Hematopoietic multipotent progenitor cell treated with erythropoietin and hydrocortisone succinate and interleukin-3 and kit ligand, for 17 days (in vitro differentiated cells): ENCODE measurements at regions not wholly inside any gene's neighbourhood (a gene's known extent, or its start where the extent isn't known, plus 50 kb on each side); places are given as distances from the start of the nearest gene placed in this dataset.
"Not testable (repeated sequence)": the region's sequence is repeated elsewhere in the genome, so short reads cannot be mapped to it uniquely, and the experiment has no call there.

Experiments used
- DNase-seq: peaks from one replicate; pipeline ENCODE4 v3.0.0-alpha.2; 2015; ENCODE audit warnings: low spot score

DNA sequence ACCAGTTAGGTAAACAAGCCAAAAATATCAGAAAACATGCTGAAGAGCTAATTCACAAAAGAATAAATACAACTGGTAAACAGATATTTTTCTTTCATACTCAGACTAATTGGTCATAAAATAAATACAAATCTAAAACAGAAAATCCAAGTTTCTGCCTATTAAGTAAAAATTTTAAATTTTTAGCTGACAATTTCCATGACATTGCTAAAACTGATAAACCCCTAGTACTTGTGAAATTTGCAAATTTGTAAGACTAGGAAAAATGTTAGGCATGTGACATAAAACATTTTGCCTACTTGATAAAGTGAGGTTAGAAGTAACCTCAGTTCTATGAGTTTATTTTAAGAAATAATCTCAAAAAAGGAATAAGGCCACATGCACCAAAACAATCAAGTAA, 356.1 kb downstream of the LRATD1 start:
- DNase-seq: no peak

DNA sequence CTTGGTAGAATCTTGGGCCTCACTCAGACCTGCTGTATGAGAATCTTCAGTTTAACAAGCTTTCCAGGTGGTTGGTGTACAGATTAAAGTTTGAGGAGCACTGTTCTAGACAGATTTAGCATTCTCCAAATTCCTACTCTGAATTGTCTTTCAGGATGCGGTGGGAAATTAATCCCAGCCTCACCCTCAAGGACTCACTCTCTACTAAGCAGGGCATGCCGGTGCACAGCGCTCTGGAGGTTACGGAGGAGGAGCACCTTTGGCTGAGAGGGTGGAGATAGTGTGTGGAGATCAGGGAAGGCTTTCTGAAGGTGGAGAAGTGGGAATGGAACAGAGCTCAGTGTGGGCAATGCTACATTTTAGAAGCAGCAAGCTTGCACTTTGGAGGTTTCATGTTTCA, 359.2 kb downstream of the LRATD1 start:
- no peak for DNase-seq

DNA sequence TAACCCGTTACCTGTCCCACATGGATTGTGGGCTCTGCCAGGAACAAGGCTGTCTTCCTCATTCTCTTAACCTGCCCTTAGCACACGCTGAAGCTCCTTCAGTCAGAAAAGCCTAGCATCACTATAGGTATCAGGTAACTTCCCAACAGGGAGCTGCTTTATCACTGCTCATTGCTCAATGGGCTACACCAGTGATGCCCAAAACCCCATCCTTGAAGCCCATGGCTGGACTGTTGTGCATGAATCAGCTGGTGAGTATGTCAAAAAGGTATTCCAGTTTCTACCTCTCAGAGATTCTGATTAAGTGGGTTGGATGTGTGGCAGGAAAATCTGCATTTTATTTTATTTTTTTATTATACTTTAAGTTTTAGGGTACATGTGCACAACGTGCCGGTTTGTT, 362.2 kb downstream of the LRATD1 start:
- no peak for DNase-seq

DNA sequence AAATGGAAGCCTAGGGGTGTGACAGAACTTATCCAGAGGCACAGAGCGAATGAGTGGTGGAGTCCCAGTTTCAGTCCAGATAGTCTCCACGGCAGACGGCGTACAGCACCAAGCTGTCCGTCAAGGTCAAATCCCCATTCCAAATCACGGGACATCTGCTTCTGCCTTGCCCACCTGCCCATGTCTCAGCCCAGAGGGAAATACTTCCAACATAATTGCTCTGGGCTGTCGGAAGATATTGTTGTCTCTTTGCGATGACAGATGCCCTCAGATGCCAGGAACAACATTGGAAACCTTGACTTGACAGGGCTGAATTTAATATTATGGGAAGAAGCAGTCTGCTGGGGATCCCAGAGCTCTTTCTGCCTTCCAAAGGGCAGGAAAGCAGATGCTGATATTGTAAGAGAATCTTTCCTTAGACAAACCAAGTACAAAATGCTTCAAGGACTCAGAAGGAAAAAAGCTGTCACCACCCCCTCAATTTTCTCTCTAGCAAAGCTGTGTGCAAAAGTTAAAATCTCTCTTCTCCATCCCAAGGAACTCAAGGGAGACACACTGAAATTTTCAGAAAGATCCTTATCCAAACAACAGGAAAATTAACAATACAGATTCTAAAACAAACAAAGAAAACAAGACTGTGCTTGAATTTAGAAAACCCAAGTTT, 364.0 kb downstream of the LRATD1 start:
- no peak for DNase-seq

DNA sequence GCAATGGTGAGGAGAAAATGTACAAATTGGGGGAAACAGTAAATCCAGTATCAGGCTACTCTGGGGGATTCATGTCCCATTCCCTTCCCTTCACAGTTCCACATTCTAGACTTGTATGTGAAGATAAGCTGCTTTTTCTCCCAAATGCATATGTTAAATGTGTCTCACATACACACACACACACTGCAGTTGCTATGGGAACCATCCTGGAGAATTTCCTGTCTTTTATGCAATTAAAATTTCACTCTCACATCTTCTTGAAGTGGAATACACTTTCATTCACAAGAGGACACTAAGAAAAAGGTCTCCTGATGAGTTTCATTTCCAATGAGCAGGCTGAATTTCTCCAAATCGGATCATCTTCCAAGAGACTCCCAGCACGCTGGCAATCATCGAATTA, 366.0 kb downstream of the LRATD1 start:
- no peak for DNase-seq

DNA sequence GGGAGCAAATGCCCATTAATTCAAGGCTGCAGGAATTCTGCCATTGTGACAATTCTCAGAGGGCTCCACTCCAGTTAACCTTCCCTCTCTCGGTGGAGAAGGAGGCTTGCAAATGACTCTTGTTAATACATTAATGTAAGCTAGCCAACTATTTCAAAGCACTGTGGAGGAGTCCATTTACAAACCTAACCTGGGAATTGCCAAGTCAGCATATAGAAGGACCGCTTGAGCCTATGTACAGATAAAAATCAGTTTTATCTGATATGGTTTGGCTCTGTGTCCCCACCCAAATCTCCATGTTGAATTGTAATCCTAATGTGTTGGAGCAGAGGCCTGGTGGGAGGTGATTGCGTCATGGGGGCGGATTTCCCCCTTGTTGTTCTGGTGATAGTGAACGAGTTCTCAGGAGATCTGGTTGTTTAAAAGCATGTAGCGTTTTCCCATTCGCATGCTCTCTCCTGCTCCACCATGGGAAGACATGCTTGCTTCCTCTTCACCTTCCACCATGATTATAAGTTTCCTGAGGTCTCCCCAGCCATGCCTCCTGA, 366.7 kb downstream of the LRATD1 start:
- DNase-seq: no peak

DNA sequence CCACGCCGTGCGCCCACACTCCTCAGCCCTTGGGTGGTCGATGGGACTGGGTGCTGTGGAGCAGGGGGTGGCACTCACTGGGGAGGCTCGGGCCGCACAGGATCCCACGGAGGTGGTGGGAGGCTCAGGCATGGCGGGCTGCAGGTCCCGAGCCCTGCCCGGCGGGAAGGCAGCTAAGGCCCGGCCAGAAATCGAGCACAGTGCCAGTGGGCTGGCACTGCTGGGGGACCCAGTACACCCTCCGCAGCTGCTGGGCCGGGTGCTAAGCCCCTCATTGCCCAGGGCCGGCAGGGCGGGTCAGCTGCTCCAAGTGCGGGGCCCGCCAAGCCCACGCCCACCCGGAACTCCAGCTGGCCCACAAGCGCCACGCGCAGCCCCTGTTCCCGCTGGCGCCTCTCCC, 370.0 kb downstream of the LRATD1 start:
- not testable (repeated sequence) for DNase-seq

DNA sequence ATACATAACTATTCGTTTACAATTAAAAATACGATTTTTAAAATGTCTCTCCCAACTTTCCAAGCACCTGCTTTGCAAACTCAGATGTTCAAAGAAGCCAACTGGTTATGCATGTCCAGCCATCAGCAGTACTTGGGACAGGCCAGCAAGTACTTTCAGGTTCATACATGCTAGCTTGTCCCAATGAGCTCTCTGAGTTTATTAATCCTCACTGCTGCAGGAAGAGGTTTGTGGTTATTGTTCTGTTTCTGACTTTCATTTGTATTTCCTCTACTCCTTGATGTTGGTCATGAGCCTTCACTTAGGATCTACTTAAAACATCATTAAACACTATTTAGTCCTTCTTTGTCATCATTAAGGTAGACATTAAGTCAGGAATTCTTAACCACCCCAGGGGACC, 374.1 kb downstream of the LRATD1 start:
- DNase-seq: no peak

DNA sequence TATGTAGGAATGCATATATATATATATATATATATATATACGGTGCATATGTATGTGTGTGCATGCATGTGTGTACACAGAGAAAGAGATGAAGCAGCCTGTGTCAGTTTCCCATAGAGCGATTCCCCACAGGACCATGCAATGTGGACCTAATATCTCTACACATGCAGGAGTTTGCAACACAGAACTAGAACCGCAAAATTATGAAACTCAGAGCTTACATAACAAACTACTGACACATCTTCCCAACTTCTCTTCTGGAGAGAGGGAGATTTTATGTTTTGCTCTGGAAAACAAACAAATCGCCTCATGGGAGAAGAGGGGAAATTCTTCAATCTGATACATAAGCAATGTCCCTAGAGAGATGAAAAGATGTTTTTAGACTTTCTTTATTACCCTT, 377.2 kb downstream of the LRATD1 start:
- no peak for DNase-seq

DNA sequence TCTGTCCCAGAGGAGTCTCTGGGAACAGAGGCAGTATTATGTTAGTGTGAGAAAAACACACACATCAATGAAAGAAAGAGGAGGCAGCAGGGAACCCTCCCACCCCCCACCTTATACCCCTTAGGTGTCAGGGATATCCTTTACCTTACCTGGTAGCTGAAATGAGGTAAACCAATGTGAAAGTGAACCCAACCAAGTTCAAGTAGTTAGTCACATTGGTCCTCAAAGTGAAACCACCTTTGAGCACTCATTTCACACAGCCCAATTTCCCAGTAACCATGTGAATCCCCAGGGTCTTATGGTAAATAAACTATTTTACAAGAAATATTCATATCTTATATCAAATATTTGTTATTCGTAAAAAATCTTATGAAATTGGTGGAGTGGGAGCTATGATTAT, 377.8 kb downstream of the LRATD1 start:
- DNase-seq: no peak

DNA sequence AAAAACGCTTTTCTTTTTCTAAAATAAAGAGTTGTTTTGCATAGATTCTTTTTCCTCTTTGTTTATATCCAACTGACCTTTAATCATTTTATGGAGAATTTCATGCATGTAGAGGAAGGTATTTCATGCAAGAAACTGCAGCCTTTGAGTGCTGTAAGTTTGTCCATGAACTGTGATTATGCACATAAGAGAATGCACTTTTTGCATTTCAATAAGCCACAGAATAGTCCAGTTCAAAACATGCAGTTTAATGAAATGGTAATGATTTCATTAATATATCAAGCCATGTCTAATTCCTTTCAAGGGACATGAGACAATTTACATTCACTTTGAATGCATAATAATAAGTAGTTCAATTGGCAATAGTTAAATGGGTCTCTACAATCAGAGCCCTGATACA, 386.3 kb downstream of the LRATD1 start:
- no peak for DNase-seq

DNA sequence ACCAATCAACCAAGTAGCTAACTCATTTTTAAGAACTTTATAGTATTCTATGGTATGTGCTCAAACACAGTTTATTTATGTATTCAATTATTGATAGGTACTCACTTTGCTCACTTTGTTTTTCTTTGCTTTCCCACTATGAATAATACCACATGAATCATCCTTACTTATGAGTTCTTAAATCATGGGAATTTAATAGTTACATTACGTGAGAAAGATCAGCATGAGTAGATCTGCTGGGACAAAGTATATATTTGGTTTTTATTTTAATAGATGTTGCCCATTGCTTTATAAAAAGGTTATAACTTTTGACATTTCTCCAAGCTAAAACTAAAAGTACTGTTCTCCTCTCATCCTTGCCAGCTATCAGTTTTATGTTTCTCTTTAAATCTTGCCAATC, 390.7 kb downstream of the LRATD1 start:
- DNase-seq: no peak

DNA sequence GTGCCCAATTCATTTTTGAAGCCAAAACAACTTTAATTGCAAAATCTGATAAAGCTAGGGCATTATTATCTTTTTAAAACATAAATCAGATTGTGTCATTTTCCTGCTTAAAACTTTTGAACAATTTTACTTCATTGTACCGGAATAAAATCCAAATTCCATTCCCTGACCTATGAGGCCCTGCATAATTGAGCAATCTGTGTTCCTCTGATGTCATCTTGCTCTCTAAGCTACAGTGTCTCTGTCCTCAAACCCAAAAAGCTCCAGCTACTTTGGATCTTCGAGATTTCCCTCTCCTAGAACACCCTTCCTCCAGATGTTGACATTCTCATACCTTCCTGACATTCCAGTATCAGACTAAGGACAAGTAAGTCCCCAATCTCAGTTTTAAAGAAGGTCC, 395.9 kb downstream of the LRATD1 start:
- DNase-seq: no peak

DNA sequence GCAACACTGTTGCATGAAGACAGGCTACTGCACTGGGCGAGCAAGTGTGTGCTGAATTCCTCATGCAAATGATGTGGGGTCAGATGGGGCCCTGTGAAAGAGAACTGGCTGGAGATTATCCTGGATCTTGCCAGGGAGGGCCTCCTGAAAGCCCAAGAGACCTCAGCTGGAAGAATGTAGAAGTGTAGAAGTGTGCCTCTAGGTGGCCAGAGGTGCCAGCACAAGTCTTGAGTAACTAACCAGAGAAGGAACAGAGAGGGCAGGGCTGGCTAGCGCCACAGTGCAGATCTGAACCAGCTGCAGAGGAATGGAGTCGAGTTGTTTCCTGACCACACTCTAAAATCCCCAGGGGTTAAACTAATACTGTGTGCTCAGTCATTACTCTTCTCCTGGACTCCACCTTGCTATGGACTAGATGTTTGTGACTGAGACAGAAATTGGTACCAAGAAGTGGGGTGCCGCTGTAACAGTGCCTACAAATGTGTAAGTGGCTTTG, 399.3 kb downstream of the LRATD1 start:
- no peak for DNase-seq

DNA sequence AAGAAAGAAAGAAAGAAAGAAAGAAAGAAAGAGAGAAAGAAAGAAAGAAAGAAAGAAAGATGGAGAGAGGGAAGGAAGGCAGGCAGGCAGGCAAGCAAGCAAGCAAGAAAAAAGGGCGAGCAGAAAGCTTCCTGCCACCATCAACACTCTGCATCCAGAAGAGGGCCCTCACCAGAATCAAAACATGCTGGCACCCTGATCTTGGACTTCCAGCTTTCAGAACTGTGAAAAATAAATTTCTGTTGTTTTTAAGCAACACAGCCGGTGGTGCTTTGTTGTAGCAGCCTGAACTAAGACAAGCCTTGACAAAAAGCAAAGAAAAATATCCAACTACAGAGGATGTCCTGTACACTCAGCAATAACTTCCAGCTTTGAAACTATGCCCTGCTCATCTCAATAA, 401.7 kb downstream of the LRATD1 start:
- no peak for DNase-seq

DNA sequence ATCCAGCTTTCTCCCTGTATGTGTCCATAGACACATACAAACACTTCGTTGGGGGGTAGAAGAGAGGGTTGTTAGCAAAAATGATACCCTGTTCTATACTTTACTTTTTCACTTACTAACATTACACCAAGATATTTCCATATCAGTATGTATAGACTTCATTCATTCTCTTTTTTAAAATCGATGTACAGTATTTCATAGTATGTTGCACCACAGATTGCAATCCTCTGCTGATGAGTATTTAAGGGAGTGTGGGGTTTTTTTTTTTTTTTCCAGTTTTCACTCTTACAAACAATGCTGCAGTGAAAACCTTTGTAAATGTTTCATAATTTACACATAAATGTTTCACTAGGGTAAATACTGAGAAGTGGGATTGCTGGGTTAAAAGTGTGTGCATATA, 402.3 kb downstream of the LRATD1 start:
- no peak for DNase-seq

DNA sequence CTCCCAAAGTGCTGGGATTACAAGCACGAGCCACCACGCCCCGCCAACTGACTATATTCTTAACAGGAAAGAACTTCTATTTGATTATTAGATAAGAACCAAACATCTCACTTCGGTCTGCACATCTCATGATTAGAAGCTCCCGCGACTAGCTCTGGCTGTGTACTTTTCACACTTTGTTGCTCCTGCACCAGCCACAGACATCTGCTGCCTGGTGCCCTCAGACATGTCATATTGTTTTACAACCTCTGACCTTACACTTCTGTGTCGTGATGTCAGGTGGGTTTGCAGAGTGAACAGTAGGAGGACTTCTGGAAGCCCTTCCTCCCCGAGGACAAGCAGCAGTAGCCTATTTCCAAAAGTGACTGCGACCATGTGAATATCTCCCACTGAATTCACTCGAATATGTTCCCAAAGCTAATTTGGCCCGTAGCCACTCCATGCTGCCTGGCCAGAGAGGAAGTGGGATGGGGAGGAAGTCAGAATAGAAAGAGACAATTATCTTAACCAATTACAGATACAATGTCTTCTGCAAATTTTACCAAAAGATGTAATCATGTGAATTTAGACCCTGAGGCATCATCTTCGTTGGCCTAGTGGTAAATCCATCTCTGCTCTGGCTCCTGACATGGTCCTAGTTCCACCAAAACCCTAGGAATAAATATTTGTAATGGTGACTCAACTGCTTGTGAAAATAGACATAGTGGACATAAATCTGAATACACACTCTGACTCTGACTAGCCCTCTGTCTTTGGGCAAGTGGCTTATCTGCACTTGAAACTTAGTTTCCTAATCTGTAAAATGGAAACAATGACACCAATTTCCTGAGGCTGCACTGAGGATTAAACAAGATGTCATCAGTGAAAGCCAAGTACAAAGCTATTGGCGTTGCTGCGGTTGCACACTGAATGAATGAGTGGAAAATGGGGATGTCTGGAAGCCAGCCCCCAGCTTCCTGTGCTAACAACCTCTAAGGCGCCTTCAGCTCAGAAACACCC, 406.1 kb downstream of the LRATD1 start:
- DNase-seq: no peak

DNA sequence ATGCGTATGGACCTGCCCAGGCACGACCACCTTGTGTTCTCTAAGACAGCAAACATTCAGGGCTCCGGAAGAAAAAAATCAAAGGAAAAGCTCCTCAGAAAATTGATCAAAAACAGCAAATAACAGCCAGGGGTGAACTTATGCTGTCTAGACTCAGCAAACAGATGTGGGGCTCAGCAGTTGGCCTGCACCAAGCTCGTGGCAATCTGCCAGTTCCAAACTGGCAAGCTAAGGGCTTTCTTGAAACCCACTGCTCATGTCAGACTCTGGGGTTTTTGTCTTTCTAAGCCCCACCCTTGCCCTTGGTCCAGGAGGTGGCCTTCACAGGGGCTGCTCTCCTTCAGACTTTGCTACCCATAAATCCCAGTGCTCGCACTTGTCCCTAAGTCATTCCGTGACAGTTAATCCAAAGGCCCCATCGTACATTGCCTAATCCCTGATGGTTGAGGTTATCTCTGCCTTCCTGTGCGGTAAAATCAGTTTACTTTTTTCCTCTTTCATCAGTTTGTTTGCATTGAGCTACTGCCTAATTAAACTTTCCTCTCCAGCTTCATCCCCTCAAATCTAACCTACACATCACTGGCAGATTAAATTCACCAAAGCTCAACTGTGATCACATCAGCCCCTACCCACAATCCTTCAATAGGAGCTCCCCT, 408.0 kb downstream of the LRATD1 start:
- DNase-seq: no peak

DNA sequence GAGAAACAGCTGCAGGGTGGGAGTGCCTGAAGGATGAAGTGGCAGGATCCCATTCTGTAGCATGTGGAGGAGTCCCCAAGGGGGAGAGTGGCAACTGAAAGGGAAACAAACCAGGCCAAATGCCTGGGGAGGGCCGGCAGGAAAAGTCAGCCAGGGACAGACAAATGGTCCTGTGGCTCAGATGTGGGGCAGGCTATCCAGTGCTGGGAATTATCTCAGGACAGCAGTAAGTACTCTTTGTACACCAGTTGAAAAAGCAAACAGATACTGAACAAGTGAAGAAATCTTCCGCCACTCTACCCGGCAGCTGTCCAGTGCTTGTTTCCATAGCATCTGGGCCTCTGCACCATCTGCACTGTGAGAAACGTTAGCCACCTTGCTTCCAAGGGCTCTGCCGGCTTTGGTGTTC, 408.9 kb downstream of the LRATD1 start:
- no peak for DNase-seq

DNA sequence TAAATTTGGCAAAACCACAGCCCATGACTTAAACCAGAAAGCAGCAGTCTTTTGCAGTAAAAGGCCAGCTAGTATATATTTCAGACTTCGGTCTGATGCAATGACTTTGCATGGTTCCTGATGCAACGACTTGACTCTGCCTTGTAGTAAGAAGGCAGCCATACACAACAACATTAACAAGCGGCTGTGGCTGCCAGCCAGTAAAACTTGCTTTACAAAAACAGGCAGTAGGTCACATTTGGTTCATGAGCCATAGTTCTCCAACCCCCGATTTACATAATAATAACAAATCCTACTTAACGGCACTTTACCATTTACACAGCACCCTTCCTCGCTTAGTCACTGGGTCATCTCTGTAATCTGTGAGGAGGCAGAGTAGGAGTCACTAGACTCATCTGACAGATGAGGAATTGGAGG, 410.3 kb downstream of the LRATD1 start:
- DNase-seq: no peak

DNA sequence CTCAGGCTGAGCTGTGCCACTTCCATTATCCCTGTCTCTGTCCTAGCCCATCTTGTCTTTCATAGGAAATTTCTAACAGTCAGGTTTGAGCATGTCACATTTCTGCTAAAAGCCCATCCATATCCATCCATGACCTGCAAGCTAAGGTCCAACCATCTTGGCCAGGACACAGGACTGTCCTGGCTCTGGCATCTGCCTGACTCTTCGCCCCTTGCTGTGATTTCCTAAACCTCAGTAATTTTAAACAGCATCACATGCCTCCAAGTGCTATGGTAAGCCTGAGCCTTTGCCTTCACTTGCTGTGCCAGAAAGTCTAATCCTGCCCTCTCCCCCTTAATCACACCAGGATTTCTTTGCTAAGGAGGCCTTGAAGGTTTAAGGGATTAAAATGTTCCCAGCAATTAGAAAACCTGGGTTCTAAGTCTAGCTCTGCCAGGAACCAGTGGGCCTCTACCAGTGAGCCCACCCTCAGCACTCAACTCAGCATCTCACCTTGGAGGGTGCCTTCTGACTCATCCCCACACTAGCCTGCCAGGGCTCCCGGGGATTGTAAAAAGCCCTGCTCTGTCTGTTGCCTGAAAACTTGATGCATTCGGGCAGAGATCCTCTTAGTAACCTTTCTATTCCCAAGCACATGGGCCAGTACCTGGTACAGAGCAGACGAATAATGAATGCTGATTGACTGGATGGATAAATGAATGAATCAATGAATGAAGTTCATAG, 411.0 kb downstream of the LRATD1 start:
- DNase-seq: no peak

DNA sequence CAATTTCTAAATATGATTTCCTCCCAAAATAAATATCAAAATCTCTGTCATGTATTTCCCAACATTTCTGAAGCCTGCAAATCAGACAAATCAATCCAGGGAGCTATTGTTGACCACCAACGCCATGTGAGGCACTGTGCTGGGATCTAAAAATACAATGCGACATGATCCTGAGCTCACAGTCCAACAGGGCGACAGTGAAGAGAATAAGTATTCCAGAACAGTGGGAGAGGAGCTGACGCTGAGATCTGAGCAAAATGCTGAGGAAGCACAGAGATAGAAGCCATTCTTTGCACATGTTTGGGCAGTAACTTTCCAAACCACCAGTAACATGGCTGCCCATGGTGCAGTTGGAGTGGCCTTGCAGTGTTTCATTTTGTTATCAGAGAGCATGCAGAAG, 412.5 kb downstream of the LRATD1 start:
- DNase-seq: no peak
